WTC11 (cell line): ENCODE measurements at regions not wholly inside any gene's neighbourhood (a gene's known extent, or its start where the extent isn't known, plus 50 kb on each side); places are given as distances from the start of the nearest gene placed in this dataset.

ENCODE experiments used
- CTCF ChIP-seq: fragments of 200-600 bp; IDR thresholded peaks from 2 replicates; pipeline ENCODE4 v1.8.0; 2022; ENCODE audit warnings: antibody characterized with exemption
- NFYB ChIP-seq: sonication (generic); formaldehyde crosslinking; conservative IDR thresholded peaks from 2 replicates; pipeline ENCODE4 v1.8.0; 2022; ENCODE audit warnings: low read depth, missing genetic modification reagents

- TF ChIP-seq NFYB (CRISPR knock-in tag), result no peak
- no peak for TF ChIP-seq CTCF
These were observed 97.3 kb upstream of the NAMPT start for GRCh38 chr7:106382129-106382528.
